Uterus (tissue), 3 donors: ENCODE measurements at regions not wholly inside any gene's neighbourhood (a gene's known extent, or its start where the extent isn't known, plus 50 kb on each side); places are given as distances from the start of the nearest gene placed in this dataset.

ENCODE experiments used
- DNase-seq, 2 donors: peaks; one replicate each; pipeline ENCODE4 v3.0.0-alpha.2; 2019 to 2020
- H3K27ac ChIP-seq, 2 donors: fragments of 200-600 bp; sonication (generic); 1 replicate in 1 of 2; 2 replicates in 1 of 2; pipeline ENCODE4 v1.5.1; 2016 to 2018
- H3K27me3 ChIP-seq, 2 donors: fragments of 200-600 bp; sonication (generic); one replicate each; pipeline ENCODE4 v1.5.1; 2018 to 2019; ENCODE audit warnings: control low read depth in 1 of 2
- H3K36me3 ChIP-seq, 2 donors: fragments of 200-600 bp; sonication (generic); one replicate each; pipeline ENCODE4 v1.5.1; 2019; ENCODE audit warnings: control low read depth in 1 of 2
- H3K4me1 ChIP-seq, 2 donors: fragments of 200-600 bp; sonication (generic); one replicate each; pipeline ENCODE4 v1.5.1; 2018 to 2019; ENCODE audit warnings: control low read depth in 1 of 2
- H3K4me3 ChIP-seq, 2 donors: fragments of 200-600 bp; sonication (generic); 1 replicate in 1 of 2; 2 replicates in 1 of 2; pipeline ENCODE4 v1.5.1; 2018 to 2019; ENCODE audit warnings: mild to moderate bottlenecking in 1 of 2
- H3K9me3 ChIP-seq, 2 donors: fragments of 200-600 bp; sonication (generic); one replicate each; pipeline ENCODE4 v1.5.1; 2019; ENCODE audit warnings: control low read depth in 1 of 2
- POLR2A ChIP-seq, 2 donors: fragments of 450-650 bp; IDR thresholded peaks; one replicate each; pipeline ENCODE4 v1.6.1; 2016; ENCODE audit warnings: antibody characterized with exemption in 2 of 2, mild to moderate bottlenecking in 1 of 2, moderate library complexity in 1 of 2
- intact Hi-C: fragments of 100-400 bp; cut with DNase I; formaldehyde crosslinking; loops from one replicate; pipeline ENCODE4 v1.15.1; 2023; ENCODE audit warnings: low total_unique reads
- TF ChIP-seq, protein P1 (sequence below), 4 experiments: fragments of 200-600 bp in 2 of 4; fragments of 450-650 bp in 2 of 4; sonication (generic) in 2 of 4; IDR thresholded peaks; one replicate each; pipeline ENCODE4 v1.5.1; 2016 to 2019; ENCODE audit warnings: antibody characterized with exemption in 4 of 4, mild to moderate bottlenecking in 2 of 4, moderate library complexity in 1 of 4
- donor health status: DM: yes; HTN: yes; CAD: no.

DNA sequence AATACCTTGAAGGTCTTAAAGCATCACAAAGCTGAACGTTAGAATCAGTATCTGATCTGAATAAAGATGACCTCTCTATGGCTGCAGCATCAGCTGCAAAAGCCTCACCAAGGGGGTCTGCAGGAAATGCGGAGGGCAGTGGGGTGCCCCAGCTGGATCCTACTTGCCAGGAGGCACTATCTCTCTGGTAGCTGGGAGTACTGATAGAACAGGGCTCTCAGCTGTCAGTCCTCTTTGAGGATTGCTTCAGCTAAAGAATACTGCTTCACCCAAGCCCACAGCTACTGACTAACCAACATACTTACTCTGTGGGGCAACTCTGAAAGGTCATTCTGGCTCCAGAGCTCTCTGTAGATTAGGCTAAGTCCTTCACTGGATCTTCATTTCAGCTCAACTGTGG lies 112.5 kb upstream of the ZFP42 start:
- no peak overlapping the region for H3K4me3 ChIP-seq
- no peak overlapping the region for H3K27ac ChIP-seq
- no peaks in the 10 kb centered on the region for H3K9me3 ChIP-seq
- DNase-seq = no peak
- H3K27me3 ChIP-seq = no peaks in the 10 kb centered on the region
- intact Hi-C loops = no loop called here
- TF ChIP-seq, protein P1, sequence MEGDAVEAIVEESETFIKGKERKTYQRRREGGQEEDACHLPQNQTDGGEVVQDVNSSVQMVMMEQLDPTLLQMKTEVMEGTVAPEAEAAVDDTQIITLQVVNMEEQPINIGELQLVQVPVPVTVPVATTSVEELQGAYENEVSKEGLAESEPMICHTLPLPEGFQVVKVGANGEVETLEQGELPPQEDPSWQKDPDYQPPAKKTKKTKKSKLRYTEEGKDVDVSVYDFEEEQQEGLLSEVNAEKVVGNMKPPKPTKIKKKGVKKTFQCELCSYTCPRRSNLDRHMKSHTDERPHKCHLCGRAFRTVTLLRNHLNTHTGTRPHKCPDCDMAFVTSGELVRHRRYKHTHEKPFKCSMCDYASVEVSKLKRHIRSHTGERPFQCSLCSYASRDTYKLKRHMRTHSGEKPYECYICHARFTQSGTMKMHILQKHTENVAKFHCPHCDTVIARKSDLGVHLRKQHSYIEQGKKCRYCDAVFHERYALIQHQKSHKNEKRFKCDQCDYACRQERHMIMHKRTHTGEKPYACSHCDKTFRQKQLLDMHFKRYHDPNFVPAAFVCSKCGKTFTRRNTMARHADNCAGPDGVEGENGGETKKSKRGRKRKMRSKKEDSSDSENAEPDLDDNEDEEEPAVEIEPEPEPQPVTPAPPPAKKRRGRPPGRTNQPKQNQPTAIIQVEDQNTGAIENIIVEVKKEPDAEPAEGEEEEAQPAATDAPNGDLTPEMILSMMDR (IDR thresholded peaks at IDR 0.05) = no peak
- no peak for TF ChIP-seq POLR2A (IDR thresholded peaks at IDR 0.05)
- no peaks in the 10 kb centered on the region for H3K4me1 ChIP-seq
- H3K36me3 ChIP-seq = no peaks in the 10 kb centered on the region

DNA sequence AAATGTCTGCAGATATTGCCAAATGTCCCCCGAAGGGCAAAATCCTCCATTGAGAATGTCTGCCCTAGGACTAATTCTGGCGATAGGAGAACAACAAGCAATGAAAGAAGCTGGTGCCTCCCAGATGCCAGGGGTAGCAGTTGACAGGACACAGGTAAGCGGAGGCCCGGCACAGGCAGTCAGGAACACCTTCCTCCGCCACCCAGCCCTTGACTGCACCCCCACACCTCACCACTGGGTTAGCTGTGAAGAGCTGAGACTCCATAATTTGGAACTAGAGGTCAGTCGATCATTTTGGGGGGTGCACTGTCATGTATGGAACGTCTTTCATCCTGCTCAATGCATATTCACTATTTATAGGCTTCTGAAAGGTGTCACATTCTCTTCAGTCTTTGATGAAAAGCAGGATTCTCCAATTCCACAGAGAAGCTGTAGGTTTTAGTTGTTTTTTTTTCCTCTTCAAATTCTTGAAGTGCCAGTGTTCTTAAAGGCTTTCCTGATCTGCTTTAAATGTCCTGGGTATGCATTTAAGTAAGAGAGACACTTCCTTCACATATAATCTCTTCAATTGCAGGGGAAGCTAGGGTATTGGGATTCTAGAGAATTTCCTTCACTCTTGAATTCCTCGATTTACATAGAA lies 111.6 kb upstream of the ZFP42 start:
- intact Hi-C loops = no loop called here
- no peak overlapping the region for H3K4me3 ChIP-seq
- no peaks in the 10 kb centered on the region for H3K27me3 ChIP-seq
- no peaks in the 10 kb centered on the region for H3K9me3 ChIP-seq
- H3K4me1 ChIP-seq = no peaks in the 10 kb centered on the region
- H3K27ac ChIP-seq = no peak overlapping the region
- no peaks in the 10 kb centered on the region for H3K36me3 ChIP-seq
- DNase-seq = no peak
- TF ChIP-seq, protein P1 (IDR thresholded peaks at IDR 0.05) = no peak
- no peak for TF ChIP-seq POLR2A (IDR thresholded peaks at IDR 0.05)

DNA sequence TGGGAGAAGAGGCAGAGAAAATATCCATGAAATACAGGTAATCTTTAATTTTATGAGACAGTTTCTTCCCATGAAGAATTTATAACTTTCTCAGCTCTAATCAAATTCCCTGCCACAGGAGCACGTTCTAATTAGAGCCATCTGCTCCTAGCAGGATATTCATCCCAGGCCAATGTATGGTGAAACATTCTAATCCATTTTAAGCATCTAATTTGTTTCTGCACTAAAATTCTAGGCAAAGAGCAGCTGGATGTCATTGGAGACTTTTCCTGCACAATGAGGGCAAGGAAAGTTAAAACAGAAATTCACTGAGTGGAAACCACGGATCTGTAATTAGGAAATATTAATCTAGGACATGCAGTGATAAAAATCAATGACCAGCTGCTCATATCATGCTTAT lies 107.7 kb upstream of the ZFP42 start:
- Histone ChIP-seq H3K27ac (no peak overlapping the region), H3K36me3 (no peaks in the 10 kb centered on the region), H3K4me3 (no peak overlapping the region), H3K4me1 (no peaks in the 10 kb centered on the region), H3K9me3 (no peaks in the 10 kb centered on the region), H3K27me3 (no peaks in the 10 kb centered on the region)
- TF ChIP-seq POLR2A (IDR thresholded peaks at IDR 0.05) = no peak
- TF ChIP-seq, protein P1 (IDR thresholded peaks at IDR 0.05) = no peak
- intact Hi-C loops = no loop called here
- no peak for DNase-seq

DNA sequence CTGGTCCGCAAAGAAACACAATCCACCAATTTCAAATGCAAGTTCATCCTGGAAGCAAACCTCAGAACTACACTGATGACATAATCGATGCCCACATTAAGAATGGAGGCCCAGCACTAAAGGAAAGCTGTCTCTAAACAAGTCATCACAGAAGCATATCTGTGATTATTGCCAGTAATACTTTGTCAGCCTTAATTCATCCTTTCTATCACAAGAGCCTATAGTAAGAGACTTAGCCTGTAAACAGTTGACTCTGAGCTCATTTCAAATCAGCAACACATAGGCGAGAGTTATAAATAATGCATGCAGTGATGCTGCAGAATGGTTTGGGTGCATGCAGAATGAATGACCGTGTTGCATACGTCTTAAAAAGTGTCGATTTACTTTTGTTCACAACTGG lies 105.9 kb upstream of the ZFP42 start:
- intact Hi-C loops = no loop called here
- Histone ChIP-seq H3K4me3 (no peak overlapping the region), H3K9me3 (no peaks in the 10 kb centered on the region), H3K4me1 (no peaks in the 10 kb centered on the region), H3K36me3 (no peaks in the 10 kb centered on the region), H3K27me3 (no peaks in the 10 kb centered on the region), H3K27ac (no peak overlapping the region)
- DNase-seq = no peak
- TF ChIP-seq, protein P1 (IDR thresholded peaks at IDR 0.05) = no peak
- no peak for TF ChIP-seq POLR2A (IDR thresholded peaks at IDR 0.05)

DNA sequence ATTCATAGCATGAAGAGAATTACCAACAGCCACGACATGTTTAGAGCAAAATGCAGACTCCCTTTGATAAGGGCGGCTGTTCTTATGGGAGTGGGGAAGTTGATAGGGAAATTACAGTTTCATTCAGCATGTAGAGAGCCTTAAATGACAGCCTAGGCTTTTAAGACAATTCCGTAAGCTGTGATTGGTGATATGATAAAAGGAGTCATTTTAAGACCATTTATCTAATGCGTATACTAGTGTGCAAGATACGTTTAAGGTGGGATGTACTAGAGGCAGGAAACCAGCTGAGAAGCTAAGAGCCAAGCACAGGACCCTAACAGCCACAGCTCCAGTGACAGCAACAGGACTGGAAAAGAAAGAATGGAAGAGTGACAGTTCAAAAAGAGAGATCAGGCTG lies 102.2 kb upstream of the ZFP42 start:
- Histone ChIP-seq H3K9me3 (no peaks in the 10 kb centered on the region), H3K4me1 (no peaks in the 10 kb centered on the region), H3K27me3 (no peaks in the 10 kb centered on the region), H3K36me3 (no peaks in the 10 kb centered on the region), H3K27ac (no peak overlapping the region), H3K4me3 (no peak overlapping the region)
- TF ChIP-seq, protein P1 (IDR thresholded peaks at IDR 0.05) = no peak
- TF ChIP-seq POLR2A (IDR thresholded peaks at IDR 0.05) = no peak
- DNase-seq = no peak
- intact Hi-C loops = no loop called here
